ENCODE measurements at regions not wholly inside any gene's neighbourhood (a gene's known extent, or its start where the extent isn't known, plus 50 kb on each side); places are given as distances from the start of the nearest gene placed in this dataset.
"Not testable (repeated sequence)": the region's sequence is repeated elsewhere in the genome, so short reads cannot be mapped to it uniquely, and the experiment has no call there.

DNA sequence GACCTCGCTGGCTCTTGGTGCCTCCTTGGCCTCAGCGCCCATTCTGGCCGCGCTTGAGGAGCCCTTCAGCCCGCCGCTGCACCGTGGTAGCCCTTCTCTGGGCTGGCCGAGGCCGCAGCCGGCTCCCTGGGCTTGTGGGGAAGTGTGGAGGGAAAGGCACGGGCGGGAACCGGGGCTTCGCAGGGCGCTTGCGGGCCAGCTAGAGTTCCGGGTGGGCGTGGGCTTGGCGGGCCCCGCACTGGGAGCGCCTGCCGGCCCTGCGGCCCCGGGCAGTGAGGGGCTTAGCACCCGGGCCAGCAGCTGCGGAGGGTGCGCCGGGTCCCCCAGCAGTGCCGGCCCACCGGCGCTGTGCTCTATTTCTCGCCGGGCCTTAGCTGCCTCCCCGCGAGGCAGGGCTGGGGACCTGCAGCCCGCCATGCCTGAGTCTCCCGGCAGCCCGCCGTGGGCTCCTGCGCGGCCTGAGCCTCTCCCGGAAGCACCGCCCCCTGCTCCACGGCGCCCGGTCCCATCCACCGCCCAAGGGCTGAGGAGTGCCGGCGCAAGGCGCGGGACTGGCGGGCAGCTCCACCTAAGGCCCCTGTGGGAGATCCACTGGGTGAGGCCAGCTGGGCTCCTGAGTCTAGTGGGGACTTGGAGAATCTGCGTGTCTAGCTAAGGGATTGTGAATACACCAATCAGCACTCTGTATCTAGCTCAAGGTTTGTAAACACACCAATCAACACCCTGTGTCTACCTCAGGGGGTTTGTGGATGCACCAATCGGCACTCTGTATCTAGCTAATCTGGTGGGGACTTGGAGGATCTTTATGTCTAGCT lies 141.1 kb downstream of the SLCO4C1 start:
- intact Hi-C loops (cut with DNase I) = not testable (repeated sequence)
- DNase-seq = peak in 1 of 42 donors; percentile 1

DNA sequence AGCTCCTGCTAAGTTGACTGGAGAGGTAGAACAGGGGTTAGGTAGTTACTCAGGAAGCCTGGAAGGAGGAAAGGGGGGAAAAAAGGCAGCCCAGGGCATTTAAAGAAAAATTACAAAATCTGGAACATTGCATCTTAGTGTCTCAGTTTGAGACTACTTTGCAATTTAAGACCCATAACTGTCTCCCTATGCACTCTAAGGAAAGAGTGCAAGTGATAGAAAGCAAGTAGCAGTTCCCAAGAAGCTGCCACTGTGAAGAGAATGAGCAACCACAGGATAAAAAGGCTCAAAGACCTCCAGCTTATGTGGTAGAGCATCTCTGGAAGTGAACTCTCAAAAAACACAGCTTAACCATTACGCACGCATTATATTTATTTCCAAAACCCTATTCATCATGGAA lies 141.8 kb downstream of the SLCO4C1 start:
- intact Hi-C loops (cut with DNase I) = no loop called here
- DNase-seq = no peak

DNA sequence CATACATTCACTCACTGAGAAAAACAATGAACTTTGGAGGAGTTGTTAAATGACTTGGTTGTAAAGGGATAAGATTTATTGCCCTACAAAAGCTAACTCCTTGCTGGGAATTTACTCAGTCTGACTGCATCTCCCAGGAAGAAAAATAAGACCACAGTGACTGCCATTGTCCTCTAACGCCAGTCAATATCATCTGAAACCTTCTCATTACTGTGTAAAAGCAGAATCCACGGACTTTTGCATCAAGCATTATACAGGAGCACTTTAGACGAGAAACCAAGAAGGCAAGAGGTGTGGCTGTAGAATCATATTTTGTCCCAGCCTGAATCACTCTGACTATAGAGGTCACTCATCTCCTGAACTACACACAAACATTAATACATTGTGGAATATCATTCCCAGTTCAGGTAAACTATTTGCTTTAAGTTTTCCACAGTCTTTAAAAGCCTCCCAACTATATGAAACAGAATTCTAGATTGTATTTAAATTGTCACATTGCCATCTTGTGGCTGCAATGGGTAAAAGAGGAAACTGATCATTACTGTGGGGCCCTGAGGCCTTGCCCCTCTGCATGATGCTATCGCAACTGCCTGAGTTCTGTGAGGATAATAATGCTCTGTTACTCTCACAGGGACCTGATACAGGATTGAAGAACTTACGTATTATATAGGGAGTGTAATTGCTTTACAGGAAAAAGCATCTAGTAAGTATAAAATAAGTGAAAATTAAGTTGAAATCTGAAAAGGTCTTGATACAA lies 142.9 kb downstream of the SLCO4C1 start:
- DNase-seq = peak in 8 of 42 donors; percentile 3 to 45 (median 14)
- intact Hi-C loops (cut with DNase I) = no loop called here

DNA sequence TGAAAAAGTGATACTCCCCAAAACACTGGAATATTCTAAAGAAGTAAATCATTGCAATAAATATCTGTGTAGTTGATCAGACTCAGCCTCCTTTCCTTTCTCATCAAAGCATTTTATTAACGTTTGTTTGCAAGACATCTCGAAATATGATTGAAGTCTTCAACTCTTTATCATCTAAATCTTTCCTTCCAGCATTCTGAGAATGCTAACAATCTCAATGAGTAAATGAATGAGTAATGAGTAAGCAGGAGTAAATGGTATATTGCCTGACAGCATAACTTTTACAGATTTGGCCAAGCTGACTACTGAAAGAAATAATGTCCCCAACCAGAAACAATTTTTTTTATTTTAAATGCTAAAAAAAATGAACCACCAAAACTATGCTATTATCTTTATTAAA lies 157.1 kb downstream of the SLCO4C1 start:
- intact Hi-C loops (cut with DNase I) = no loop called here
- DNase-seq = no peak

DNA sequence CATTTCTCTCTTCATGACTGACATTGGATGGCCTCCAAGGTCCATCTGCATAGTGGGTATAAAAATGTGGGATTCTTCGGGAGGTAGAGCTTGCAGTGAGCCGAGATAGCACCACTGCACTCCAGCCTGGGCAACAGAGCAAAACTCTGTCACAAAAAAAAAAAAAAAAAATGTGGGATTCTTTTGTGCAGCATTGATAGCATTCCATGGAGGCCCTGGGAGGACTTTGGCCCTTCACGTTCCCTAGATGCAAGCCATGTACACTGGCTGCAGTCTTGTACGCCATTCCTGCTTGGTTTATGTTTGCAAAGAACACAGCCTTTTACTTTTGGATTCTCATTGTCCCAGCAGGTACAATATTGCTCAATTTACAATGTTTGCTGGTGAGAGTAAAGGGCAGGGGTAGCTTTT lies 157.8 kb downstream of the SLCO4C1 start:
- DNase-seq = no peak
- intact Hi-C loops (cut with DNase I) = no loop called here

DNA sequence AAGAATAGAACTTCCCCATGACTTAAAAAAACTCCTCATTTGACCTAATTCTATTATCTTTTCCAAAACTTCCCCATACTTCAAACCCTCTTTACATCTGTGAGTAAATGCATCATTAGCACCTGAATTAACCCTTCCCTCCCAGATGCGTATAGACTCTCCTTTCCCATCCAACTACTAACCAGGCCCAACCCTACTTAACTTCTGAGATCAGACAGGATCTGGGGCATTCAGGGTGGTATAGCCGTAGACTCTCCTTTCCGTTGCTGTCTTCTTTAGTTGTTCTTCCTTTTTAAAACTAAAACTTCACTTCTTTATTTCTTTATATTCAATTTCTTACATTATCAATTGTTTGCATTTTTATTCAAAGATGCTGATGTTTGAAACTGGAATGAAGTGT lies 165.2 kb downstream of the SLCO4C1 start:
- intact Hi-C loops (cut with DNase I) = no loop called here

DNA sequence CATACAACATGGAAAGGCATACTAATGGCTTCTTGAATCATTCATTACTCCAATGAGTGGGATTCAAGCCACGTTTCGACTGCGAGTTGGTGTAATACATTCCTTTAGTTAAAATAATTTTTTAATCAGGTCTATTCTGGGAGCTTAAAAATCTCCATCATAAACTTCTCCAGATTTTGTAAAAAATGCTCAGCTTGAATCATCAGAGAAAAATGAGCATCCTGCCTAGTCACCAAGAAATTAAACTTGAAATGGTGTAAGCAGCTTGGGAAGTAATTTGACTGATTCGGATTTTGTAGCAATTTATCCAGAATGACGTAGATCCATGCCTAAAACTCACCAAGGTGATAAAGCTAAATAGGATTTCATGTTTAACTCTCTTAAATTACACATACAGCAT lies 165.7 kb downstream of the SLCO4C1 start:
- intact Hi-C loops (cut with DNase I) = no loop called here
- DNase-seq = no peak

More for the DNA sequence above, 165.2 kb downstream of the SLCO4C1 start:
- no peak for DNase-seq

DNA sequence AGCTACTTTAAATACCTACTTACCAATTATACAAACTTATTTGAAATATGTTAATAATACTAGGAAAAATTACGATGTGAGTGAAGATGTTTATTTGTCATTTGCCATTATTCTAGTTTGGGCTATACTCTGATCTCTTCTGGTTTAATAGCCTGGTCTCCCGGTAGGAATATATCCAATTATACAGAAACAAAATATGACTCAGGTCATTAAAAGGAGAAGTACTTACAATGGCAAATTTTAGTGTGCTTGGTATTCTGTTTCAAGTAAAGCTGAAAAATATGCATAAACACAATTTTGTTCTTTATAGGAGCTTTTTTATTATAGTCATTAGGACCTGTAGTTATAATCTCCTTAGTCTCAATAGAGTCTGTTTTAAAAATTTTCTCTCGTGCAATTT lies 176.8 kb downstream of the SLCO4C1 start:
- DNase-seq = no peak

DNA sequence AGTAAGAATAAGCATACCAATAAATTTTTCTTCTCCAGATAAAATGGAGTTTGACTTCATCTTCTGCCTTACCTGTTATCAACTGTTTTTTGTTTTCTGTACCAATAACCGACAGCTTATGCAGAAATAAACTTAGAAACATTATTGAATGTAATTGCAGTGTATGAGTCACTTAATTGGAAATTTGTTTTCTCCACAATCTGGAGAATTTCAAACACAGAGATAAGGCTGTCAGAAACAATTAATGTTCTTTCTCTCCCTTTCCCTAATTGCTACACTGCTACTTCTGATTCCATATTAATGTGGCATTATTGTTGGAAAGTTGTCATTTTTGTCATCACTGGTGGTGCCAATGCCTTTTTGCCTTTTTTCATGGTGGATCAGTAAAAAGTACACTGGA lies 180.3 kb downstream of the SLCO4C1 start:
- no peak for DNase-seq
- intact Hi-C loops (cut with DNase I) = no loop called here

More for the DNA sequence above, 176.8 kb downstream of the SLCO4C1 start:
- intact Hi-C loops (cut with DNase I) = no loop called here

DNA sequence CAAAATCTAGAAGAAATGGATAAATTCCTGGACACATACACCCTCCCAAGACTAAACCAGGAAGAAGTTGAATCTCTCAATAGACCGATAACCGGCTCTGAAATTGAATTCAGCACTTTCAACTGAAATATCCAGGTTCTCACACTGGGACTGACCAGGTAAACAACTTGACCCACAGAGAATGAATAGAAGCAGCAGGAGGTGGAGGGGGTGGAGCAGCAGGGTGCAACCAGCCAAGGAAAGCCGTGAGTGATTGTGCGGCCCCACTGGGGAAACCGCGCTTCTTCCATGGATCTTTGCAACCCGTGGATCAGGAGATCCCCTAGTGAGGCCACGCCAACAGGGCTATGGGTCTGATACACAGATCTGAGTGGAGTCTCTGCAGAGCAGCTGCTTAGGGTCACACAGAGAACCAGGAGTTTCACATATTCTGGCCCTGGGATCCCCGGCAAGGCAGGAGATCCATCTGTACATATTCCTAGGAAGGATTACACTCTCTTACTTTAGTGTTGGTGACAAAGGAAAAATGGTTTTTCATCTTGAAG lies 181.5 kb downstream of the SLCO4C1 start:
- DNase-seq = no peak
- intact Hi-C loops (cut with DNase I) = no loop called here

DNA sequence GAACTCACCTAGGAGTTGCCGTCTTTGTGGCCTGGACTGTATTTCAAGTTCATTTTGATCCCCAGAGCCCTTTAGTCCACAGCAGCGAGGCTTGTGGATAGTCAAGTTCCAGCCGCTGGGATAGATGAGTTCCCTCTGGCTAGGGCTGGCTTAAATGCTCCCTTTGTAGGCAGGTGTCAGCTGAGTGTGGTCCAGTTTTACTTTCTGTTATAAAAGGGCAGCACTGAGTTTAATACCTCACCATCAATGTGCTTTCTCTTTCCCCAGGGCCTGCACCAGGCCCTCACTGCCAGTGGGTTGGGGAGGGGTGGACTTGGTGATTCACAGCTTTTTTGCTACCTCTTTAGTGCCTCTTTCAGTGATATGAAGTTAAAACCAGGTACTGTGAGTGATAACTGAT lies 188.2 kb downstream of the SLCO4C1 start:
- no peak for DNase-seq
- intact Hi-C loops (cut with DNase I) = no loop called here

DNA sequence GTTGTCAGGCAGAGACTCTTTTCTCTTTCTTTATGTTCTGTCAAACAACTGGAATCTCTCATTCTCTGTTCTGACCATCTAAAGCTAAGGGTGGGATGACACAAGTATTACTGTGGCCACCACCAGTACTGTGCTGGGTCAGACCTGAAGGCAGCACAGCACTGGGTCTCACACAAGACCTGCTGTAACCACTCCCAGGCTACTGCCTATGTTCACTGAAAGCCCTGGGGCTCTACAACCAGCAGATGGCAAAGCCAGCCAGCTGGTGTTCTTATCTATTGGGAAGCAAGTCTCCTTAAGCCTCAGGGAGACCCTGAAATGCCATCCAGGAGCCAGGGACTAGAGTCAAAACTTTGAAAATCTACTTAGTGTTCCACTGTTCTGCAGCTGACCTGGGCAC lies 189.5 kb downstream of the SLCO4C1 start:
- no peak for DNase-seq
- intact Hi-C loops (cut with DNase I) = no loop called here

DNA sequence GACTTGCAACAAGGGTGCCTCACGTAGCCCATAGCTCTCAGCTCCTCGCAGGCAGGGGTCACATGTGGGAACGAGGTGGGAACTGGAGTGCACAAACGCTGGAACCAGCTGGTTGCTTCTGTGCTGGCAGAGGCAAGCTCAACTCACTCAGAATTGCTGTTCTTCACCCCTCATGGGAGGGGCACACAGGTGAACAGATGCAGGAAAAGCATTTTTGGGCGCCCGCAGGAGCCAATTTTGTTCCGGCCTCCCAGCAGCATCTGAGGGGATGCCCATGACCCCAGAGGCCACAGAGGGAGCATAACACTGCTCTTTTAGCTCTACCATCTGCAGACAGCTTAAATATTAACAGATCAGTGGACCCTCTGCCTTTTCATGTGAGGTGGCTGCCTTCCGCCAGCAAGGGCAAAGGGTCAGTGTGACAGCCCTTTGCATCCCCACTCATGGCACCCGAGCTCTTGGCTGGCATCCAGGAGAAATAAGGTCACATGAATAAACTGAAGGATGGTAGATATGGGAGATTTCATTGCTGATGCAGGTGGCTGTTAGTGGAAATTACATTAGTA lies 196.2 kb downstream of the SLCO4C1 start:
- intact Hi-C loops (cut with DNase I) = no loop called here
- DNase-seq = no peak

DNA sequence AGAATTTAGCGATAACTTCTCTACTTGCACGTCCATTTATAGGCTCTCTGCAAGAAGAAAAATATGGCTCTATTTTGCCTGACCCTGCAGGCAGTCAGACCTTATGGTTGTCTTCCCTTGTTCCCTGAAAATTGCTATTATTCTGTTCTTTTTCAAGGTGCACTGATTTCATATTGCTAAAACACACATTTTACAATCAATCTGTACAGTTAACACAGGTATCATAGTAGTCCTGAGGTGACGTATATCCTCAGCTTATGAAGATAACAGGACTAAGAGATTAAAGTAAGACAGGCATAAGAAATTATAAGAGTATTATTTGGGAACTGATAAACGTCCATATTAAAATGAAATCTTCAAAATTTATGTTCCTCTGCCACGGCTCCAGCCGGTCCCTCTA lies 197.0 kb downstream of the SLCO4C1 start:
- intact Hi-C loops (cut with DNase I); DNase-seq: not testable (repeated sequence)

DNA sequence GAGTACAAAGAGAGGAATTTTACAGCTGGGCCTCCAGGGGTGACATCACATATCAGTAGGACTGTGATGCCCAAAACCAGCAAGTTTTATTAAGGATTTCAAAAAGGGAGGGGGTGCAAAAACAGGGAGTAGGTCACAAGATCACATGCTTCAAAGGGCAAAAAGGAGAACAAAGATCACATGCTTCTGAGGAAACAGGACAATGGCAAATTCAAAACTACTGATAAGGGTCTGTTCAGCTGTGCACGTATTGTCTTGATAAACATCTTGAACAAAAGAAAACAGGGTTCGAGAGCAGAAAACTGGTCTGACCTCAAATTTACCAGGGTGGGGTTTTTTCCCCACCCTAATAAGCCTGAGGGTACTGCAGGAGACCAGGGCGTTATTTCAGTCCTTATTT lies 197.5 kb downstream of the SLCO4C1 start:
- DNase-seq; intact Hi-C loops (cut with DNase I): not testable (repeated sequence)

DNA sequence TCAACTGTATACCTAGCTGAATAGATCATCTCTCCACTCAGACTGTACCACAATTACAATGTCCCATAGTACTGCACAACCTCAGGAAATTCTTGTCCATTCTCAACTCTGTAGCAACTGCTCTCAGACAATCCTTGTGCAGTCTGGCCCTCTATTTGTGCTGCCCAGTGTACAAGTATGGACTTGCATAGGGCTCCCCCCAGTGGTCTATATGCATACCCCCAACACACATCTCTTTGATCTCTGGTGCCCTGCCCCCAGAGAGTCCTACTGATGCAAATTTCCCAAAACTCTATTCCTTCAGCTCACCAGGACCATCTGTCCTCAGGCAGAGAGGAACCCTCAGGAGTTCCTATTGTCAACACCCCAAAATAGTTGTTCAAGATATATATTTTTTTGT lies 205.3 kb downstream of the SLCO4C1 start:
- intact Hi-C loops (cut with DNase I) = no loop called here
- no peak for DNase-seq

DNA sequence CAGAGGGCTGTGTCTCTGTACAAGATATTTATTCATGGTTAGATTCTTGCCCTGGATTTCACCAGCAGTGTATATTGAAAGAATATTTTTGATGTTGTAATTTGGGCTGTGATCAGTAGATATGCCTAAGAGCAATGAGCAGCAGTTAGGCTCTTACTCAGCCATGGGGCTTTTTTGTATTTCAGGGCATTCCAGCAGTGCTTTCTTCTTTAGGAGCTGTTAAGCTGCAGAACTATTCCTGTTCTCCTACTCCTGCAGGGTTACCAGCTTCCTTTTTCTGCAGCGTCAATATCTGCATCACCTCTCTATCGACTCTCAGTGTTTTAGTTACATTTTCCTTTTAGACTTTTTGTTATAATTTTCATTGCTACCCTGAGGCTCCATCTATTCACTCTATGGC lies 206.2 kb downstream of the SLCO4C1 start:
- intact Hi-C loops (cut with DNase I) = no loop called here
- no peak for DNase-seq

DNA sequence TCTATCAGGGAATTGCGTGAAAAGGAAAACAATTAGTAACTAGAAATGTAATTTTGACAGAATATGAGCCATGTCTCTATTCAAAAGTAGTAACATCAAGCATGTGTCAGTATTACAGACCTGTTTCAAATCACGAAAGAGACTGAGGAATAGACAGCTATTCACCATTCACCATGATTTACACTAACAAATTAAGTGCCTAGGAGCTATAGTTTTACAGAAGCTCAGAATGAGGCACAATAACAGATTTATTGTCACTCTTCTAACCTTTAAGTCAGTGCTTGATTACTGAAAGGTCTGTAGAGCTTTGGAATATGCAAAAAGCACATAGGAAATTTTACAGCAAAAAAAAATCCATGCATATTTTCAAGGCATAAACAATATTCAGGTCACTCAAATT lies 208.2 kb downstream of the SLCO4C1 start:
- intact Hi-C loops (cut with DNase I) = no loop called here
- no peak for DNase-seq

DNA sequence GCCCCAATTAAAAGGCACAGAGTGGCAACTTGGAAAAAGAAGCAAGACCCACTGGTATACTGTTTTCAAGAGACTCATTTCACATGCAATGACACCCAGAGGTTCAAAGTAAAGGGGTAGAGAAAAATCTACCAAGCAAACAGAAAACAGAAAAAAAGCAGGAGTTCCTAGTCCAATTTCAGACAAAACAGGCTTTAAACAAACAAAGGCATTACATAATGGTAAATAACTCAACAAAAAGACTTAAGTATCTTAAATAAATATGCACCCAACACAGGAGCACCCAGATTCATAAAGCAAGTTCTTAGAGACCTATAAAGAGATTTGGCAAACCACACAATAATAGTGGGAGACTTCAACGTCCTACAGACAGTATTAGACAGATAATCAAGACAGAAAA lies 215.8 kb downstream of the SLCO4C1 start:
- DNase-seq = no peak
- intact Hi-C loops (cut with DNase I) = no loop called here

DNA sequence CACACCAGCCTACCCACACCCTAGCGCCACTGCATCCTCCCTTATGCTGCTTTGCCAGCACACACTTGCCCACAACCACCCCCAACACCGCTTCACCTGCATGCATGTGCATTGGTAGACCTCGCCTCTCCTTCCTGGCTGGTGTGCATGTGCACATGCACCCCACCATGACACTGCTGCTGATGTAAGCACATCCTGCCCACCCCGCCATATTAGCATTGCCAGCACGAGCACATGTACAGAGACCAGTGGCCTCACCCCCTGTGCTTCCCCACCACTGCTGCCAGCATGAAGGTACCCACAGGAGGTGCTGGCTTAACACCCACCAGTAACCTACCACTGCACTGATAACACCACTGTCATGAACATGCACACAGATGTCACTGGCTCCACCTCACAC lies 218.2 kb downstream of the SLCO4C1 start:
- DNase-seq = no peak
- intact Hi-C loops (cut with DNase I) = no loop called here
